ENCODE measurements at regions not wholly inside any gene's neighbourhood (a gene's known extent, or its start where the extent isn't known, plus 50 kb on each side); places are given as distances from the start of the nearest gene placed in this dataset.

- TF ChIP-seq GATA3 (IDR thresholded peaks at IDR 0.05; ENCODE audit: low read depth, low read length) = no peak
- no peak for TF ChIP-seq GATA2 (IDR thresholded peaks at IDR 0.05; ENCODE audit: low read depth, low read length)
Observed at GRCh38 chr3:18791752-18792151, 356.6 kb upstream of the KCNH8 start.

Measured in SH-SY5Y (cell line).